Smooth muscle cell (in vitro differentiated cells): ENCODE measurements at regions not wholly inside any gene's neighbourhood (a gene's known extent, or its start where the extent isn't known, plus 50 kb on each side); places are given as distances from the start of the nearest gene placed in this dataset.

Experiments
- DNase-seq: peaks from one replicate; lab custom pipeline; 2025; ENCODE audit not compliant: unreplicated experiment; lab: John Stamatoyannopoulos, UW
- H2AFZ ChIP-seq: fragments of 200-600 bp; sonication (generic); 2 replicates; pipeline ENCODE4 v1.6.0; 2016; ENCODE audit warnings: antibody characterized with exemption, low read depth, mild to moderate bottlenecking
- H3F3A ChIP-seq: fragments of 200-600 bp; sonication (generic); 2 replicates; pipeline ENCODE4 v1.6.0; 2017; ENCODE audit warnings: antibody characterized with exemption, low read depth
- H3K27ac ChIP-seq: fragments of 200-600 bp; sonication (generic); 2 replicates; pipeline ENCODE4 v1.5.1; 2016; ENCODE audit warnings: low read depth, mild to moderate bottlenecking
- H3K27me3 ChIP-seq: fragments of 200-600 bp; sonication (generic); 2 replicates; pipeline ENCODE4 v1.6.1; 2016; ENCODE audit warnings: low read depth, mild to moderate bottlenecking
- H3K36me3 ChIP-seq: fragments of 200-600 bp; sonication (generic); 2 replicates; pipeline ENCODE4 v1.5.1; 2016; ENCODE audit warnings: low read depth
- H3K4me1 ChIP-seq: fragments of 200-600 bp; sonication (generic); 2 replicates; pipeline ENCODE4 v1.5.1; 2016; ENCODE audit warnings: low read depth
- H3K4me2 ChIP-seq: fragments of 200-600 bp; sonication (generic); 2 replicates; pipeline ENCODE4 v1.6.0; 2016; ENCODE audit warnings: mild to moderate bottlenecking
- H3K4me3 ChIP-seq: fragments of 200-600 bp; sonication (generic); 2 replicates; pipeline ENCODE4 v1.5.1; 2016; ENCODE audit warnings: mild to moderate bottlenecking
- H3K79me2 ChIP-seq: fragments of 200-600 bp; sonication (generic); 2 replicates; pipeline ENCODE4 v1.6.0; 2016; ENCODE audit warnings: low read depth, mild to moderate bottlenecking
- H3K9ac ChIP-seq: fragments of 200-600 bp; sonication (generic); 2 replicates; pipeline ENCODE4 v1.6.0; 2016; ENCODE audit warnings: low read depth
- H3K9me3 ChIP-seq: fragments of 200-600 bp; sonication (generic); replicated peaks from 2 replicates; pipeline ENCODE4 v1.5.1; 2016; ENCODE audit warnings: low read depth
- H4K20me1 ChIP-seq: fragments of 200-600 bp; sonication (generic); 2 replicates; pipeline ENCODE4 v1.6.0; 2016; ENCODE audit warnings: low read depth
- WGBS: methylation state at CpG from one replicate; pipeline ENCODE4 v1.1.7; 2016; ENCODE audit warnings: low lambda C conversion rate; 5-methylcytosine and 5-hydroxymethylcytosine counted together
- TF ChIP-seq, protein P1 (sequence below): fragments of 200-600 bp; sonication (generic); IDR thresholded peaks from 2 replicates; pipeline ENCODE4 v1.5.1; 2017; ENCODE audit warnings: borderline replicate concordance, mild to moderate bottlenecking, antibody characterized with exemption; ENCODE audit not compliant: insufficient read depth, poor library complexity, severe bottlenecking

DNA sequence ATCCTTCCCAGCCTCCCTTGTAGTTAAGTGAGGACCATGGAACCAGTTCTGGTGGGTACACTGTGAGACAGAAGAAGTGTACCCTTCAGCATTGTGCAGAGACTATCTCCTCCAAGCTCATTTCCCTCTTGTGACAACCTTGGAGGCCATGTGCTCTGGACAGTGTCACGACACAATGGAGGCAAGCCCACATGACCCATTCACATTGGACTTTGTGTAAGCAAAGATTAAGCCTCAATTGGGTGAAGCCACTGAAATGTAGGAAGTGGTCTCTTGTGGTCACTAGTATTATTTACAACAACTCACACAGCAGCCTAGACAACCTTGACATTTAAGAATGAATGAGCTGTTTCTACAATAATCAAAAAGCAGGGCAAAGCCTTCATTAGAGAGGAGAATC lies 124.2 kb downstream of the INHBA start:
- H4K20me1 ChIP-seq: no peaks in the 10 kb centered on the region
- H3F3A ChIP-seq: peaks cover 12% of the 10 kb centered on the region
- no peak for DNase-seq
- H3K79me2 ChIP-seq: no peaks in the 10 kb centered on the region
- TF ChIP-seq, protein P1, sequence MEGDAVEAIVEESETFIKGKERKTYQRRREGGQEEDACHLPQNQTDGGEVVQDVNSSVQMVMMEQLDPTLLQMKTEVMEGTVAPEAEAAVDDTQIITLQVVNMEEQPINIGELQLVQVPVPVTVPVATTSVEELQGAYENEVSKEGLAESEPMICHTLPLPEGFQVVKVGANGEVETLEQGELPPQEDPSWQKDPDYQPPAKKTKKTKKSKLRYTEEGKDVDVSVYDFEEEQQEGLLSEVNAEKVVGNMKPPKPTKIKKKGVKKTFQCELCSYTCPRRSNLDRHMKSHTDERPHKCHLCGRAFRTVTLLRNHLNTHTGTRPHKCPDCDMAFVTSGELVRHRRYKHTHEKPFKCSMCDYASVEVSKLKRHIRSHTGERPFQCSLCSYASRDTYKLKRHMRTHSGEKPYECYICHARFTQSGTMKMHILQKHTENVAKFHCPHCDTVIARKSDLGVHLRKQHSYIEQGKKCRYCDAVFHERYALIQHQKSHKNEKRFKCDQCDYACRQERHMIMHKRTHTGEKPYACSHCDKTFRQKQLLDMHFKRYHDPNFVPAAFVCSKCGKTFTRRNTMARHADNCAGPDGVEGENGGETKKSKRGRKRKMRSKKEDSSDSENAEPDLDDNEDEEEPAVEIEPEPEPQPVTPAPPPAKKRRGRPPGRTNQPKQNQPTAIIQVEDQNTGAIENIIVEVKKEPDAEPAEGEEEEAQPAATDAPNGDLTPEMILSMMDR: no peak
- WGBS: 47% methylated on average over 1 of the region's 1 CpG
- no peaks in the 10 kb centered on the region for H3K4me1 ChIP-seq
- no peak overlapping the region for H3K9ac ChIP-seq
- H3K27me3 ChIP-seq: no peaks in the 10 kb centered on the region
- H2AFZ ChIP-seq: no peak overlapping the region
- H3K4me2 ChIP-seq: no peak overlapping the region
- H3K27ac ChIP-seq: peak overlapping the region; percentile 84
- H3K36me3 ChIP-seq: no peaks in the 10 kb centered on the region
- no peak overlapping the region for H3K4me3 ChIP-seq
- H3K9me3 ChIP-seq: no peaks in the 10 kb centered on the region

DNA sequence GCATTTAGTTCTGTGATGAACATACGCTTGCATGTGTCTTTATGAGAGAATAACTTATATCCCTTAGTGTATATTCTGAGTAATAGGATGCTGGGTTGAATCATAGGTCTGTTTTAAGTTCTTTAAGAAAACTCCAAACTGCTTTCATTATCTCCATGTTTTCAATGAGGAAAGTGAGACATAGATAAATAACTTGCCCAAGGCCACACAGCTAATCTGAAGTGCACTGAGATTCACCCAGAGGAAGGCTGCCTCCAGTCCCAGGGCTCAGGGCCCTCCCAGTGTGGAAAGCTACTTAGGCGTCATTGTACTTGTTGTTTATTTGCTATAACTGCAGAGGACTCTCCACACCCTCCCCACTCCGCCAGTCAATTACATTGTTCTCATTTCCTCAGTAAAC lies 126.7 kb downstream of the INHBA start:
- WGBS: 63% methylated on average over 3 of the region's 3 CpGs
- TF ChIP-seq, protein P1: no peak

DNA sequence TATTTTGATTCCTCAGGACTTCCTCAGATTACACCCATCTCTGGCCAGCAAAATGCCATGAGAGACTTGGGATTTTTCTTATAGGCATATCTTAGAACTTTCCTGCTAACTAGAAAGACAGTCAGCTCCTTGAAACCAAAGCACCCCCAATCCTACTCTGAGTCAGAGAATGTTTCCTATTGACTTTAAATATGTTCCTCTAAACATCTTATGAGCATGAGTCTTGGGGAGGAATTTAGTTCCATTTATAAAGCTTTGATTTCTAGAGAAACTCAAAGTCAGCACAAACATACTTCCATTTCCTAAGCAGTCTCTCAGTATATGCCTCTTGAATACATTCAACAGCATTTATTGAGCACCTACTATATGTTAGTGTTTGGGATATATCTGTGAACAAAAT lies 128.5 kb downstream of the INHBA start:
- H3K27me3 ChIP-seq: no peaks in the 10 kb centered on the region
- no peaks in the 10 kb centered on the region for H3K79me2 ChIP-seq
- H3K4me2 ChIP-seq: no peak overlapping the region
- peak overlapping the region; percentile 35 for H3K27ac ChIP-seq
- H3K9me3 ChIP-seq: no peaks in the 10 kb centered on the region
- H3K36me3 ChIP-seq: no peaks in the 10 kb centered on the region
- no peak overlapping the region for H3K4me3 ChIP-seq
- H3F3A ChIP-seq: peaks cover 3% of the 10 kb centered on the region
- no peak overlapping the region for H3K9ac ChIP-seq
- TF ChIP-seq, protein P1: no peak
- H4K20me1 ChIP-seq: no peaks in the 10 kb centered on the region
- H2AFZ ChIP-seq: no peak overlapping the region
- no peak for DNase-seq
- H3K4me1 ChIP-seq: no peaks in the 10 kb centered on the region

More for the DNA sequence above, 126.7 kb downstream of the INHBA start:
- Histone ChIP-seq H3K4me2 (peak overlapping the region; percentile 10), H4K20me1 (no peaks in the 10 kb centered on the region), H3F3A (peaks cover 8% of the 10 kb centered on the region), H3K9me3 (no peaks in the 10 kb centered on the region), H3K36me3 (no peaks in the 10 kb centered on the region), H3K4me3 (no peak overlapping the region), H2AFZ (no peak overlapping the region), H3K27ac (peak overlapping the region; percentile 20), H3K4me1 (no peaks in the 10 kb centered on the region), H3K27me3 (no peaks in the 10 kb centered on the region), H3K9ac (no peak overlapping the region), H3K79me2 (no peaks in the 10 kb centered on the region)
- DNase-seq: no peak

DNA sequence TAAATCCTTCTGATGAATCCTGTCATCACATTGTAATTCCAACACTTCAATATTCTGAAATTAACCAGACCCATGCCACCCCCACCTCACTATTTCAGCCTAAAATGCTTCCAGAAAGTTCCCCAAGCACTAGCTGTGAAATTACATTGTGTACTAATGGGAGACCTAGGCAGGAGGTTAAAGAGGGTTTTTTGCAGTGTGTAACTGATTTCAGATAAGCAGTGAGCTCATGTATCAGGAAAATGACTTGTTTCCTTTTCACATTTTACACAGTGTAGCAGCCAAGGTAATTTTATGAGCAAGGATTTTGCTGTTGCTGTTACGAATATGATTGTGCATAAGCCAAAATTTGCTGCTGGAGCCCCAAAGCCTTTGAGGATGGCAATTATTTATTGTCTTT lies 129.0 kb downstream of the INHBA start:
- H3K27me3 ChIP-seq: no peaks in the 10 kb centered on the region
- H3K27ac ChIP-seq: peak overlapping the region; percentile 35
- no peaks in the 10 kb centered on the region for H3K79me2 ChIP-seq
- H3K36me3 ChIP-seq: no peaks in the 10 kb centered on the region
- H4K20me1 ChIP-seq: no peaks in the 10 kb centered on the region
- no peak overlapping the region for H3K9ac ChIP-seq
- WGBS: 75% methylated on average over 1 of the region's 1 CpG
- no peaks in the 10 kb centered on the region for H3K4me1 ChIP-seq
- no peaks in the 10 kb centered on the region for H3K9me3 ChIP-seq
- no peak overlapping the region for H3K4me2 ChIP-seq
- TF ChIP-seq, protein P1: no peak
- H3F3A ChIP-seq: no peaks in the 10 kb centered on the region
- H3K4me3 ChIP-seq: no peak overlapping the region
- DNase-seq: no peak
- no peak overlapping the region for H2AFZ ChIP-seq
